GM18873 (cell line): ENCODE measurements at regions not wholly inside any gene's neighbourhood (a gene's known extent, or its start where the extent isn't known, plus 50 kb on each side); places are given as distances from the start of the nearest gene placed in this dataset.
"Not testable (repeated sequence)": the region's sequence is repeated elsewhere in the genome, so short reads cannot be mapped to it uniquely, and the experiment has no call there.

ENCODE experiments used
- ATAC-seq: cut with Tn5 transposase; IDR thresholded peaks from one replicate; pipeline ENCODE4 v1.9.1; 2021; ENCODE audit warnings: mild to moderate bottlenecking, moderate library complexity, moderate number of reproducible peaks; ENCODE audit not compliant: unreplicated experiment, low FRiP score

- no peak for ATAC-seq
These were observed 361.7 kb upstream of the SNX7 start for GRCh38 chr1:98299861-98300260.

- ATAC-seq: no peak
These were observed 362.2 kb upstream of the SNX7 start for GRCh38 chr1:98299313-98299712.

- ATAC-seq: no peak
These were observed 363.2 kb upstream of the SNX7 start for GRCh38 chr1:98298319-98298718.

- no peak for ATAC-seq
These were observed 364.8 kb upstream of the SNX7 start for GRCh38 chr1:98296681-98297080.

- ATAC-seq: no peak
These were observed 367.4 kb upstream of the SNX7 start for GRCh38 chr1:98294127-98294526.

- no peak for ATAC-seq
These were observed 368.5 kb upstream of the SNX7 start for GRCh38 chr1:98292994-98293393.

GRCh38 chr1:98289311-98289710 lies 368.5 kb upstream of the DPYD start:
- ATAC-seq: no peak

GRCh38 chr1:98288494-98288893 lies 367.7 kb upstream of the DPYD start:
- no peak for ATAC-seq

GRCh38 chr1:98287626-98288025 lies 366.8 kb upstream of the DPYD start:
- ATAC-seq: no peak

GRCh38 chr1:98286656-98287055 lies 365.8 kb upstream of the DPYD start:
- no peak for ATAC-seq

GRCh38 chr1:98285286-98285685 lies 364.5 kb upstream of the DPYD start:
- ATAC-seq: not testable (repeated sequence)

- no peak for ATAC-seq
These were observed 359.2 kb upstream of the DPYD start for GRCh38 chr1:98280049-98280448.

GRCh38 chr1:98278055-98278454 lies 357.2 kb upstream of the DPYD start:
- ATAC-seq: no peak

GRCh38 chr1:98277118-98277517 lies 356.3 kb upstream of the DPYD start:
- ATAC-seq: no peak

GRCh38 chr1:98276514-98276913 lies 355.7 kb upstream of the DPYD start:
- no peak for ATAC-seq

- no peak for ATAC-seq
These were observed 347.5 kb upstream of the DPYD start for GRCh38 chr1:98268316-98268715.

- ATAC-seq: no peak
These were observed 346.6 kb upstream of the DPYD start for GRCh38 chr1:98267423-98267822.

GRCh38 chr1:98264727-98265126 lies 343.9 kb upstream of the DPYD start:
- no peak for ATAC-seq

- ATAC-seq: no peak
These were observed 340.0 kb upstream of the DPYD start for GRCh38 chr1:98260839-98261238.

- ATAC-seq: no peak
These were observed 339.6 kb upstream of the DPYD start for GRCh38 chr1:98260412-98260811.

- no peak for ATAC-seq
These were observed 335.9 kb upstream of the DPYD start for GRCh38 chr1:98256700-98257099.

- no peak for ATAC-seq
These were observed 332.3 kb upstream of the DPYD start for GRCh38 chr1:98253145-98253544.

GRCh38 chr1:98251497-98251896 lies 330.7 kb upstream of the DPYD start:
- ATAC-seq: no peak
